Neuronal stem cell (in vitro differentiated cells): ENCODE measurements at regions not wholly inside any gene's neighbourhood (a gene's known extent, or its start where the extent isn't known, plus 50 kb on each side); places are given as distances from the start of the nearest gene placed in this dataset.

Experiments
- DNase-seq: peaks from one replicate; pipeline ENCODE4 v3.0.0-alpha.2; 2013; ENCODE audit warnings: low spot score
- H2AFZ ChIP-seq: one replicate; pipeline ENCODE4 v1.6.1; 2013; ENCODE audit warnings: mild to moderate bottlenecking, low read length, inconsistent platforms
- H2AK5ac ChIP-seq: 2 replicates; pipeline ENCODE4 v1.6.1; 2013; ENCODE audit warnings: low read depth, mild to moderate bottlenecking, inconsistent platforms, low read length, moderate library complexity, mixed read lengths
- H2BK120ac ChIP-seq: 2 replicates; pipeline ENCODE4 v1.6.1; 2013; ENCODE audit warnings: low read depth, mild to moderate bottlenecking, inconsistent platforms, low read length, moderate library complexity, mixed read lengths
- H2BK12ac ChIP-seq: one replicate; pipeline ENCODE4 v1.6.1; 2013; ENCODE audit warnings: low read length, inconsistent platforms
- H2BK15ac ChIP-seq: 2 replicates; pipeline ENCODE4 v1.6.1; 2013; ENCODE audit warnings: mild to moderate bottlenecking, low read length, inconsistent platforms, mixed read lengths
- H2BK5ac ChIP-seq: one replicate; pipeline ENCODE4 v1.6.1; 2013; ENCODE audit warnings: inconsistent platforms, mild to moderate bottlenecking, low read length, moderate library complexity
- H3K14ac ChIP-seq: one replicate; pipeline ENCODE4 v1.6.1; 2013; ENCODE audit warnings: low read length, inconsistent platforms
- H3K18ac ChIP-seq: 2 replicates; pipeline ENCODE4 v1.6.1; 2013; ENCODE audit warnings: low read length, inconsistent platforms
- H3K23ac ChIP-seq: 2 replicates; pipeline ENCODE4 v1.6.1; 2013; ENCODE audit warnings: low read depth, mild to moderate bottlenecking, mixed read lengths, low read length, inconsistent platforms; ENCODE audit not compliant: poor library complexity
- H3K27ac ChIP-seq: replicated peaks from 3 replicates; pipeline ENCODE4 v1.5.1; 2013; ENCODE audit warnings: low read length, inconsistent platforms
- H3K27me3 ChIP-seq, 3 experiments: 2 replicates each; pipeline ENCODE4 v1.6.1; 2013; ENCODE audit warnings: low read length in 3 of 3, mild to moderate bottlenecking in 2 of 3, inconsistent platforms in 1 of 3, low read depth in 1 of 3, mixed read lengths in 1 of 3, moderate library complexity in 1 of 3; ENCODE audit not compliant: control insufficient read depth in 3 of 3, insufficient read depth in 3 of 3
- H3K36me3 ChIP-seq, 2 donors: replicated peaks in 1 of 2; 2 replicates each; pipeline ENCODE4 v1.6.1; 2013; ENCODE audit warnings: low read length in 2 of 2; ENCODE audit not compliant: control insufficient read depth in 2 of 2, insufficient read depth in 2 of 2
- H3K4ac ChIP-seq: 2 replicates; pipeline ENCODE4 v1.6.1; 2013; ENCODE audit warnings: inconsistent platforms, mild to moderate bottlenecking, low read length, moderate library complexity
- H3K4me1 ChIP-seq, 2 donors: 1 replicate in 1 of 2; 2 replicates in 1 of 2; pipeline ENCODE4 v1.6.1; 2013; ENCODE audit warnings: low read length in 2 of 2, low read depth in 1 of 2; ENCODE audit not compliant: control insufficient read depth in 2 of 2, insufficient read depth in 1 of 2
- H3K4me2 ChIP-seq: one replicate; pipeline ENCODE4 v1.6.1; 2013; ENCODE audit warnings: mild to moderate bottlenecking, low read length, inconsistent platforms; ENCODE audit not compliant: insufficient read depth, poor library complexity, severe bottlenecking
- H3K4me3 ChIP-seq, 2 donors: 2 replicates each; pipeline ENCODE4 v1.5.1; 2013; ENCODE audit warnings: low read length in 2 of 2, mild to moderate bottlenecking in 2 of 2, inconsistent platforms in 1 of 2, moderate library complexity in 1 of 2
- H3K79me1 ChIP-seq: one replicate; pipeline ENCODE4 v1.6.1; 2013; ENCODE audit warnings: low read depth, mild to moderate bottlenecking, inconsistent platforms, low read length, moderate library complexity
- H3K9ac ChIP-seq: one replicate; pipeline ENCODE4 v1.6.1; 2013; ENCODE audit warnings: mild to moderate bottlenecking, low read depth, low read length, inconsistent platforms; ENCODE audit not compliant: poor library complexity
- H3K9me3 ChIP-seq, 2 donors: replicated peaks in 1 of 2; 2 replicates each; pipeline versions ENCODE3 to v1.6.1; 2013; ENCODE audit warnings: low read length in 2 of 2, mild to moderate bottlenecking in 2 of 2, inconsistent platforms in 1 of 2, low read depth in 1 of 2, mixed read lengths in 1 of 2, moderate library complexity in 1 of 2; ENCODE audit not compliant: control insufficient read depth in 2 of 2, insufficient read depth in 1 of 2
- H4K8ac ChIP-seq: one replicate; pipeline ENCODE4 v1.6.1; 2013; ENCODE audit warnings: low read depth, mild to moderate bottlenecking, inconsistent platforms, low read length, moderate library complexity
- H4K91ac ChIP-seq: one replicate; pipeline ENCODE4 v1.6.1; 2013; ENCODE audit warnings: low read length, low read depth, mild to moderate bottlenecking, inconsistent platforms; ENCODE audit not compliant: poor library complexity
- WGBS, 2 donors: extraction: QIAGEN DNeasy Blood & Tissue Kit; methylation state at CpG; one replicate each; pipeline ENCODE4 v1.1.7; 2013; ENCODE audit warnings: missing lambda C conversion rate in 2 of 2, mixed read lengths in 1 of 2; ENCODE audit not compliant: insufficient read length in 2 of 2, insufficient replicate concordance in 1 of 2; ENCODE audit errors: extremely low coverage in 2 of 2; 5-methylcytosine and 5-hydroxymethylcytosine counted together

DNA sequence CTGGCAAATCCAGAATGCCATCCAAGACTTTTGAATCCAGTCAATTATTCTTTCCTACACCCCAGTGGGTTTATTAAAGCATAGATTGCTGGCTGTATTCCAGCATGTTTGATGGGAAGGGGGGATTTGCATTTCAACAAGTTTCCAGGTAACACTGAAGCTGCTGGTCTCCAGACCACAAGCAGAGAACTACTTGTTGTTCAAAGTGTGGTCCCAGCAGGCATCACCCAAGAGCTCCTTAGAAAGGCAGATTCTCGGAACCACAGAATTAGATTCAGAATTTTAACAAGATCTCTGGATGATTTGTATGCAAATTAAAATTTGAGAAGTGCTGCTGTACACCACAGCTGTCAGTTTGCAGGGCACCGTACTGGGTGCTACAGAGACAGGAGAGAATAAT, 216.3 kb upstream of the FAM78B start:
- H4K91ac ChIP-seq = no peak overlapping the region
- DNase-seq = no peak
- no peak overlapping the region for H3K18ac ChIP-seq
- no peak overlapping the region for H3K23ac ChIP-seq
- H4K8ac ChIP-seq = no peak overlapping the region
- H3K4ac ChIP-seq = no peak overlapping the region
- no peaks in the 10 kb centered on the region for H3K27me3 ChIP-seq
- no peaks in the 10 kb centered on the region for H3K9me3 ChIP-seq
- H3K9ac ChIP-seq = no peak overlapping the region
- H3K36me3 ChIP-seq = no peaks in the 10 kb centered on the region
- H2AFZ ChIP-seq = no peak overlapping the region
- no peak overlapping the region for H3K14ac ChIP-seq
- no peaks in the 10 kb centered on the region for H3K79me1 ChIP-seq
- no peak overlapping the region for H2BK5ac ChIP-seq
- H2BK15ac ChIP-seq = no peak overlapping the region
- H2BK12ac ChIP-seq = no peak overlapping the region
- no peak overlapping the region for H3K4me3 ChIP-seq
- H3K4me1 ChIP-seq = no peaks in the 10 kb centered on the region
- H3K27ac ChIP-seq = no peak overlapping the region
- H2AK5ac ChIP-seq = no peak overlapping the region
- no peak overlapping the region for H2BK120ac ChIP-seq
- WGBS, 2 donors = no CpG with 5 or more reads among the region's 2 CpGs
- H3K4me2 ChIP-seq = no peak overlapping the region

DNA sequence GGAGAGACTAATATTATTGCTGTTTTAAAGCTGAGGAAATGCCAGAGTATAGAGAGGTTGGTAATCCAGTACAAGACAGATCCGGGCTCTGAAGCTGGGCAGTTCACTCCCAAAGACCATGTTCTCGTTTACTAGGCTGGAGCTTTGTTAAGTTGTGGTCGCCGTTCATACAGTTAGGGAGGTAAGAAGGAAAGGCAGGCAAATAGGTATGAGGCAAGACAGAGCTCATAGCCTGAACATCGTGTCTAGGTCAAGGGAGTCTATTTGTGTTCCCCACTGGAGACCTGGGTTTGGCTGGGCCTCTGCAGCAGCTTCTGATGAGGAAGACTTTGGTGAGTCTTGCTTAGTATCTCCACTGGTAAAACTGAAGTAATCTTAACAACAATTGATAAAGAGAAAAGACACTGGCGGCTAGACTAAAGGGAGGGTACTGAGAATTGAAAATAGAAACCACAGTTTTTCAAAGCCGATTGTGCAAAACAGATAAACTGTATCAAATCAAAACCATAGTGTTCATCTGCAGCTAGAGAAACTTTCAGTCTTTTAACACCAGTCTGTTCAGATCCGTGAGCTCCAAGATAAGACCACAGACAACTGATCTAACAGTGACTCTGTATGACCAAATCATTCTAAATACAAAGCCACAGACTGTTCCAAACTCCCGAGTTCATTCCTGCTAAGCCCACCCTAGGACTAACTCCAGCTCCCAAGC, 217.0 kb upstream of the FAM78B start:
- H3K4me3 ChIP-seq = no peak overlapping the region
- no peaks in the 10 kb centered on the region for H3K9me3 ChIP-seq
- no peaks in the 10 kb centered on the region for H3K79me1 ChIP-seq
- H2BK12ac ChIP-seq = no peak overlapping the region
- no peak overlapping the region for H3K23ac ChIP-seq
- H4K8ac ChIP-seq = no peak overlapping the region
- H3K9ac ChIP-seq = no peak overlapping the region
- H3K14ac ChIP-seq = no peak overlapping the region
- no peak overlapping the region for H2AK5ac ChIP-seq
- H2BK5ac ChIP-seq = no peak overlapping the region
- no peak overlapping the region for H3K27ac ChIP-seq
- no peak overlapping the region for H3K4ac ChIP-seq
- H2AFZ ChIP-seq = no peak overlapping the region
- no peaks in the 10 kb centered on the region for H3K36me3 ChIP-seq
- no peaks in the 10 kb centered on the region for H3K4me1 ChIP-seq
- H2BK120ac ChIP-seq = no peak overlapping the region
- no CpG with 5 or more reads among the region's 9 CpGs for WGBS, 2 donors
- no peak overlapping the region for H3K4me2 ChIP-seq
- no peaks in the 10 kb centered on the region for H3K27me3 ChIP-seq
- H3K18ac ChIP-seq = no peak overlapping the region
- H4K91ac ChIP-seq = no peak overlapping the region
- no peak overlapping the region for H2BK15ac ChIP-seq
- no peak for DNase-seq

DNA sequence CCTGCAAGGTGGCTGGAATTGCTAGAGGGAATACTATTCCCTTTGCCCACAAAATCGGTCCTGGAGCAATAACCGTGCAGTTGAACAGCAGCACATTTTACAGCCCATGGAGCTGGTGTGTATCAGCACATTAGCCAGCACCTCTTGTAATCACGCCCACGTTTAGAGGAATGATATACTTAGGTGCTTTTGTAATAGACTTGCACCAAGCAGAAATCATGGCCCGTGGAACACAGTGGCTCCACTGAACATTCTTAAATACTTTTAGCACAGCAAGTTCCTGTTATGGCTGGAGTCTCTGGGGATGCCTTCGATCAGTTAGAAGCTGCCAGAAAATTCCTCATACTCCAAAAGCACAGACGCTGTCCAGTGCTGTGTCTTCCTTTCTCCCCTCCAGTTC, 218.1 kb upstream of the FAM78B start:
- Histone ChIP-seq H2AK5ac (no peak overlapping the region), H3K9me3 (no peaks in the 10 kb centered on the region), H3K27me3 (no peaks in the 10 kb centered on the region), H3K27ac (no peak overlapping the region), H3K36me3 (no peaks in the 10 kb centered on the region), H2BK5ac (no peak overlapping the region), H3K23ac (no peak overlapping the region), H3K18ac (no peak overlapping the region), H2BK120ac (no peak overlapping the region), H3K4me3 (no peak overlapping the region), H3K79me1 (no peaks in the 10 kb centered on the region), H3K4ac (no peak overlapping the region), H2BK15ac (no peak overlapping the region), H3K14ac (no peak overlapping the region), H3K4me1 (no peaks in the 10 kb centered on the region), H3K4me2 (no peak overlapping the region), H4K91ac (no peak overlapping the region), H3K9ac (no peak overlapping the region), H2BK12ac (no peak overlapping the region), H4K8ac (no peak overlapping the region), H2AFZ (no peak overlapping the region)
- no CpG with 5 or more reads among the region's 7 CpGs for WGBS, 2 donors
- no peak for DNase-seq

DNA sequence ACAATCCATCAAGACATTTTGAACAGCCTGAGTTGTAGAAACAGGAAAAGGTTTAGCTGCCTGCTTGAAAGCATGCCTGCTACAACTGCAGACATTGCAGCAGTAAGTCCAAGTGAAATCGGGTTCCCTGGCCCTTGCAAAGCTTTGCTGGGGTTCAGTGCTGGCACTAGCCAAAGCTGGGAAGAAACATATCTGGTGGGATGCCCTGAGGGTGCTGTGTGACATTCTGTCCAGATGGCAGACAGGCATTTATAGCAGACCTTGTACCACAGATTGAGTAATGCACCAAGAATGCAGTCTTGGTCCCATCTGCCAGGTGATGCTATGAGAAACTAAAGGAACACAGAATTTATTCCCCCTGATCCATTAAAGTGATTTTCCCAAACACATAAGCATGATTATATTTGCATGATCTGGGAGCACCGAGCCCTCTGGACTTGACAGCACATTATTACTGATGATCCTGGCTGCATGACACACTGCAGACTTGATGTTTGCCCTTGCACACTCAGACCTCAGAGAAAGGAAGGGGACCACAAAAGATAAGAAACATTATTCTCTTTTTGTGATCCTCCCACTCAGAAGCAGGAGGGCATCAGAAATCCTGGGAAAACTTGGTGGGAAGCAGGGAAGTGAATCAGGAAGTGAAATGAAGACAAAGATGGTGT, 223.7 kb upstream of the FAM78B start:
- DNase-seq = no peak
- no peak overlapping the region for H2BK12ac ChIP-seq
- no peak overlapping the region for H4K8ac ChIP-seq
- no peak overlapping the region for H3K9ac ChIP-seq
- no peaks in the 10 kb centered on the region for H3K4me1 ChIP-seq
- no peak overlapping the region for H3K4me2 ChIP-seq
- H3K23ac ChIP-seq = no peak overlapping the region
- H3K14ac ChIP-seq = no peak overlapping the region
- H2BK120ac ChIP-seq = no peak overlapping the region
- H4K91ac ChIP-seq = no peak overlapping the region
- H2AFZ ChIP-seq = no peak overlapping the region
- H3K27me3 ChIP-seq = no peaks in the 10 kb centered on the region
- no CpG with 5 or more reads among the region's 2 CpGs for WGBS, 2 donors
- H2AK5ac ChIP-seq = no peak overlapping the region
- no peak overlapping the region for H2BK5ac ChIP-seq
- H3K4me3 ChIP-seq = no peak overlapping the region
- H3K9me3 ChIP-seq = no peaks in the 10 kb centered on the region
- H2BK15ac ChIP-seq = no peak overlapping the region
- no peak overlapping the region for H3K27ac ChIP-seq
- H3K79me1 ChIP-seq = no peaks in the 10 kb centered on the region
- H3K18ac ChIP-seq = no peak overlapping the region
- no peak overlapping the region for H3K4ac ChIP-seq
- no peaks in the 10 kb centered on the region for H3K36me3 ChIP-seq
